Naive thymus-derived CD8-positive, alpha-beta T cell (primary cell): ENCODE measurements at regions not wholly inside any gene's neighbourhood (a gene's known extent, or its start where the extent isn't known, plus 50 kb on each side); places are given as distances from the start of the nearest gene placed in this dataset.

ENCODE experiments used
- ATAC-seq, 2 donors: fragments of 150-1000 bp; cut with Tn5 transposase in 1 of 2; sonication (Bioruptor Pico), chemical (Tn5 transposase) in 1 of 2; 1 replicate in 1 of 2; 2 replicates in 1 of 2; pipeline ENCODE4 v1.10.0; 2021; ENCODE audit warnings: mild to moderate bottlenecking in 2 of 2, moderate library complexity in 2 of 2
- POLR2A ChIA-PET: fragments of 350-600 bp; sonication (Branson Sonifier 250); formaldehyde crosslinking; loops from one replicate; lab custom pipeline; 2021; ENCODE audit warnings: antibody characterized with exemption; lab: Charles Lee
- DNase-seq, 10 donors: peaks; one replicate each; pipeline versions ENCODE4 v3.0.0 to v3.0.0-alpha.2; 2020 to 2022
- H3K27ac Mint-ChIP-seq, 10 donors: one replicate each; pipeline ENCODE4 v1.8.0; 2020 to 2022; ENCODE audit warnings: mild to moderate bottlenecking in 10 of 10, mixed read lengths in 10 of 10, moderate library complexity in 4 of 10, inconsistent platforms in 1 of 10
- H3K27me3 Mint-ChIP-seq, 5 donors: one replicate each; pipeline ENCODE4 v1.8.0; 2021 to 2022; ENCODE audit warnings: mixed read lengths in 5 of 5
- H3K36me3 Mint-ChIP-seq, 3 donors: one replicate each; pipeline ENCODE4 v1.8.0; 2020 to 2022; ENCODE audit warnings: mixed read lengths in 3 of 3, mild to moderate bottlenecking in 2 of 3, inconsistent platforms in 1 of 3
- H3K4me1 Mint-ChIP-seq, 4 donors: one replicate each; pipeline ENCODE4 v1.8.0; 2021 to 2022; ENCODE audit warnings: mixed read lengths in 4 of 4
- H3K4me3 Mint-ChIP-seq, 10 donors: one replicate each; pipeline ENCODE4 v1.8.0; 2020 to 2022; ENCODE audit warnings: mild to moderate bottlenecking in 10 of 10, mixed read lengths in 10 of 10, moderate library complexity in 6 of 10, inconsistent platforms in 1 of 10
- H3K9me3 Mint-ChIP-seq, 9 donors: one replicate each; pipeline ENCODE4 v1.8.0; 2020 to 2022; ENCODE audit warnings: mixed read lengths in 9 of 9, mild to moderate bottlenecking in 3 of 9, inconsistent platforms in 1 of 9, moderate library complexity in 1 of 9

- no peak for ATAC-seq
- H3K4me1 Mint-ChIP-seq = peaks cover 2 to 16% (median 9%) of the 10 kb centered on the region in 4 donors
- H3K9me3 Mint-ChIP-seq = no peaks in the 10 kb centered on the region
- no peak overlapping the region for H3K4me3 Mint-ChIP-seq
- no peak for DNase-seq
- H3K27me3 Mint-ChIP-seq = peaks cover 0 to 14% (median 0%) of the 10 kb centered on the region in 5 donors
- H3K27ac Mint-ChIP-seq = no peak overlapping the region
- no peaks in the 10 kb centered on the region for H3K36me3 Mint-ChIP-seq
- POLR2A ChIA-PET = no interaction called here
Observed at GRCh38 chr12:25855716-25856115, 102.8 kb upstream of the RASSF8 start.

- peak overlapping the region in 3 of 10 donors; percentile 0 to 78 (median 77) for H3K27ac Mint-ChIP-seq
Observed at GRCh38 chr12:25859976-25860375, 98.5 kb upstream of the RASSF8 start.

GRCh38 chr12:25861226-25861625 is 97.3 kb upstream of the RASSF8 start:
- Mint-ChIP-seq H3K36me3 (no peaks in the 10 kb centered on the region), H3K27me3 (peaks cover 1 to 6% (median 3%) of the 10 kb centered on the region in 5 donors), H3K4me1 (peaks cover 2 to 16% (median 9%) of the 10 kb centered on the region in 4 donors), H3K27ac (peak overlapping the region in 3 of 10 donors; percentile 37 to 77 (median 37)), H3K4me3 (no peak overlapping the region), H3K9me3 (peaks cover 0 to 2% (median 0%) of the 10 kb centered on the region in 9 donors)
- DNase-seq = no peak
- POLR2A ChIA-PET = no interaction called here
- ATAC-seq = no peak

More at GRCh38 chr12:25859976-25860375, 98.5 kb upstream of the RASSF8 start:
- ATAC-seq (peak; percentile 73 to 93), DNase-seq (peak in 7 of 10 donors; percentile 24 to 85 (median 42))
- Mint-ChIP-seq H3K36me3 (no peaks in the 10 kb centered on the region), H3K4me1 (peaks cover 2 to 16% (median 9%) of the 10 kb centered on the region in 4 donors), H3K4me3 (peak overlapping the region in 2 of 10 donors; percentile 1 to 3), H3K9me3 (no peaks in the 10 kb centered on the region), H3K27me3 (peaks cover 0 to 14% (median 3%) of the 10 kb centered on the region in 5 donors)
- POLR2A ChIA-PET = no interaction called here

- peaks cover 2 to 10% (median 6%) of the 10 kb centered on the region in 4 donors for H3K4me1 Mint-ChIP-seq
- POLR2A ChIA-PET = no interaction called here
- peaks cover 0 to 11% (median 7%) of the 10 kb centered on the region in 3 donors for H3K36me3 Mint-ChIP-seq
- H3K9me3 Mint-ChIP-seq = peaks cover 0 to 26% (median 12%) of the 10 kb centered on the region in 9 donors
- H3K27me3 Mint-ChIP-seq = peaks cover 0 to 6% (median 3%) of the 10 kb centered on the region in 5 donors
- H3K4me3 Mint-ChIP-seq = no peak overlapping the region
- ATAC-seq = no peak
- no peak for DNase-seq
- H3K27ac Mint-ChIP-seq = no peak overlapping the region
Observed at GRCh38 chr12:25864306-25865276, 93.9 kb upstream of the RASSF8 start.

- POLR2A ChIA-PET = no interaction called here
- no peak overlapping the region for H3K27ac Mint-ChIP-seq
Observed at GRCh38 chr12:25866586-25867378, 91.7 kb upstream of the RASSF8 start.

GRCh38 chr12:25868193-25868592 is 90.3 kb upstream of the RASSF8 start:
- no peak overlapping the region for H3K4me3 Mint-ChIP-seq

More at GRCh38 chr12:25866586-25867378, 91.7 kb upstream of the RASSF8 start:
- DNase-seq = no peak
- Mint-ChIP-seq H3K4me3 (no peak overlapping the region), H3K36me3 (peaks cover 0 to 14% (median 7%) of the 10 kb centered on the region in 3 donors), H3K9me3 (peaks cover 0 to 26% (median 12%) of the 10 kb centered on the region in 9 donors), H3K4me1 (no peaks in the 10 kb centered on the region), H3K27me3 (peaks cover 0 to 9% (median 4%) of the 10 kb centered on the region in 5 donors)
- no peak for ATAC-seq

GRCh38 chr12:25872137-25872536 is 86.3 kb upstream of the RASSF8 start:
- Mint-ChIP-seq H3K4me1 (no peaks in the 10 kb centered on the region), H3K4me3 (no peak overlapping the region), H3K27ac (no peak overlapping the region), H3K27me3 (peaks cover 0 to 5% (median 2%) of the 10 kb centered on the region in 5 donors), H3K36me3 (peaks cover 0 to 7% (median 7%) of the 10 kb centered on the region in 3 donors), H3K9me3 (peaks cover 0 to 18% (median 9%) of the 10 kb centered on the region in 9 donors)
- DNase-seq (no peak), ATAC-seq (no peak)
- POLR2A ChIA-PET = no interaction called here

More at GRCh38 chr12:25868193-25868592, 90.3 kb upstream of the RASSF8 start:
- peaks cover 0 to 26% (median 12%) of the 10 kb centered on the region in 9 donors for H3K9me3 Mint-ChIP-seq
- ATAC-seq = no peak
- peaks cover 0 to 14% (median 7%) of the 10 kb centered on the region in 3 donors for H3K36me3 Mint-ChIP-seq
- peaks cover 0 to 9% (median 4%) of the 10 kb centered on the region in 5 donors for H3K27me3 Mint-ChIP-seq
- POLR2A ChIA-PET = no interaction called here
- no peak for DNase-seq
- no peak overlapping the region for H3K27ac Mint-ChIP-seq
- no peaks in the 10 kb centered on the region for H3K4me1 Mint-ChIP-seq

GRCh38 chr12:25875661-25876060 is 82.8 kb upstream of the RASSF8 start:
- POLR2A ChIA-PET = no interaction called here
- no peak overlapping the region for H3K4me3 Mint-ChIP-seq

GRCh38 chr12:25876383-25877045 is 82.0 kb upstream of the RASSF8 start:
- DNase-seq (no peak), ATAC-seq (no peak)
- Mint-ChIP-seq H3K36me3 (no peaks in the 10 kb centered on the region), H3K9me3 (peaks cover 0 to 2% (median 0%) of the 10 kb centered on the region in 9 donors), H3K4me3 (no peak overlapping the region), H3K4me1 (no peaks in the 10 kb centered on the region), H3K27me3 (peaks cover 0 to 2% (median under 1%) of the 10 kb centered on the region in 5 donors), H3K27ac (no peak overlapping the region)
- POLR2A ChIA-PET = no interaction called here

More at GRCh38 chr12:25875661-25876060, 82.8 kb upstream of the RASSF8 start:
- H3K27me3 Mint-ChIP-seq = peaks cover 0 to 2% (median 0%) of the 10 kb centered on the region in 5 donors
- H3K27ac Mint-ChIP-seq = no peak overlapping the region
- no peak for ATAC-seq
- DNase-seq = no peak
- peaks cover 0 to 2% (median 0%) of the 10 kb centered on the region in 9 donors for H3K9me3 Mint-ChIP-seq
- no peaks in the 10 kb centered on the region for H3K36me3 Mint-ChIP-seq
- no peaks in the 10 kb centered on the region for H3K4me1 Mint-ChIP-seq

GRCh38 chr12:25877446-25877845 is 81.0 kb upstream of the RASSF8 start:
- DNase-seq (no peak), ATAC-seq (no peak)
- Mint-ChIP-seq H3K4me3 (no peak overlapping the region), H3K4me1 (no peaks in the 10 kb centered on the region), H3K27ac (no peak overlapping the region), H3K9me3 (peaks cover 0 to 2% (median 0%) of the 10 kb centered on the region in 9 donors), H3K27me3 (peaks cover 0 to 3% (median 2%) of the 10 kb centered on the region in 5 donors), H3K36me3 (no peaks in the 10 kb centered on the region)
- POLR2A ChIA-PET = no interaction called here

GRCh38 chr12:25882266-25882665 is 76.2 kb upstream of the RASSF8 start:
- DNase-seq = no peak
- Mint-ChIP-seq H3K4me1 (no peaks in the 10 kb centered on the region), H3K4me3 (no peak overlapping the region), H3K36me3 (no peaks in the 10 kb centered on the region), H3K27me3 (peaks cover 0 to 3% (median 0%) of the 10 kb centered on the region in 5 donors), H3K27ac (no peak overlapping the region), H3K9me3 (peaks cover 0 to 2% (median 0%) of the 10 kb centered on the region in 9 donors)
- no peak for ATAC-seq
- POLR2A ChIA-PET = no interaction called here
